ENCODE measurements at regions not wholly inside any gene's neighbourhood (a gene's known extent, or its start where the extent isn't known, plus 50 kb on each side); places are given as distances from the start of the nearest gene placed in this dataset.

DNA sequence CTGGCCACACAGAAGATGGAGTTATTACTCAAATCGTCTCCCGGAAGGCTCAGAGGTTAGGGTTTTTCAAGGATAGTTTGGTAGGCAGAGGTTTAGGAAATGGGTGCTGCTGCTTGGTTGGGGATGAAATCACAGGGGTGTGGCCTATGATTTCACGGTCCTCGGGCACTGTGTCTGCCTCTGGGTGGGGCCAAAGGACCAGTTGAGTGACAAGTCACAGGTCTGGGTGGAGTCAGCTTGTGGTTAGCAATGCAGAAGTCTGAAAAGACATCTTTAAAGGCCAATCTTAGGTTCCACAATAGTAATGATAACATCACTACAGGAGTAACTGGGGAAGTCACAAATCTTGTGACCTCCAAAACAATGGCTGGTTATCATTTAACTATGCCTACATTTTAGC lies 387.8 kb downstream of the ZNF521 start:
- TF ChIP-seq POLR2AphosphoS5 (IDR thresholded peaks at IDR 0.05; ENCODE audit: borderline replicate concordance, low read depth, low read length) (no peak), EZH2 (IDR thresholded peaks at IDR 0.05) (no peak)
